ENCODE measurements at regions not wholly inside any gene's neighbourhood (a gene's known extent, or its start where the extent isn't known, plus 50 kb on each side); places are given as distances from the start of the nearest gene placed in this dataset.
"Not testable (repeated sequence)": the region's sequence is repeated elsewhere in the genome, so short reads cannot be mapped to it uniquely, and the experiment has no call there.

DNA sequence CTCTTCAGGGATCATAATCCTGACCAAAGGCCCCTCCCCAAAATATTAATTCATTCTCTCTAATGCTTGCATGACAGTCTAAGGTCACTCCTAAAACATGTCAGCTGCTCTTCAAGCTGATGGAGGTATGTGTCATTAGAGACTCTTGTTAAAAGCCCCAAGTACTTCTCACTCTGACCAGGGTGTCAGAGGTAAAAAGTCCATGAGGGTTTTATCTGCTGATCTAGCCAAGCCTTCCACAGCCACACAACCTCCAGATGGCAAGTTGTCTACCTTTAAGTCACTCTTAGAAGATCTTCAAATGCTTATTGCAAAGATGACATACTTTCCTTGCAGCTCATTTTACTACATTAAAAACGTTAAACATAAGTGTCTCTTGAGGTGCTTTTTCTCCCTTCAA is 83.6 kb upstream of the ETAA1 start:
- H3K4me1 ChIP-seq (ENCODE audit: control insufficient read depth, insufficient read depth, low read length) = no peaks in the 10 kb centered on the region
- intact Hi-C loops (cut with DNase I) = no loop called here
- H3K9me3 ChIP-seq (ENCODE audit: control insufficient read depth, low read length) = no peaks in the 10 kb centered on the region
- H3K27me3 ChIP-seq (ENCODE audit: control insufficient read depth, insufficient read depth) = no peaks in the 10 kb centered on the region
- no peak overlapping the region for H3K4me3 ChIP-seq (ENCODE audit: low read length)
- ATAC-seq (no peak), DNase-seq (no peak)
- no peak overlapping the region for H3K27ac ChIP-seq (ENCODE audit: low read length)
- WGBS = 63% methylated on average over 1 of the region's 1 CpG

GRCh38 chr2:67318031-67318430 is 79.1 kb upstream of the ETAA1 start:
- WGBS = 92% methylated on average over 1 of the region's 1 CpG
- H3K27me3 ChIP-seq (ENCODE audit: control insufficient read depth, insufficient read depth) = no peaks in the 10 kb centered on the region
- H3K9me3 ChIP-seq (ENCODE audit: control insufficient read depth, low read length) = no peaks in the 10 kb centered on the region
- DNase-seq (no peak), ATAC-seq (no peak)
- intact Hi-C loops (cut with DNase I) = no loop called here
- no peaks in the 10 kb centered on the region for H3K4me1 ChIP-seq (ENCODE audit: control insufficient read depth, insufficient read depth, low read length)
- no peak overlapping the region for H3K27ac ChIP-seq (ENCODE audit: low read length)
- H3K4me3 ChIP-seq (ENCODE audit: low read length) = no peak overlapping the region

- H3K9me3 ChIP-seq (ENCODE audit: control insufficient read depth, low read length) = no peaks in the 10 kb centered on the region
- no peak for DNase-seq
- H3K4me1 ChIP-seq (ENCODE audit: control insufficient read depth, insufficient read depth, low read length) = no peaks in the 10 kb centered on the region
- H3K27ac ChIP-seq (ENCODE audit: low read length) = no peak overlapping the region
- no peak for ATAC-seq
- intact Hi-C loops (cut with DNase I) = no loop called here
- H3K4me3 ChIP-seq (ENCODE audit: low read length) = no peak overlapping the region
- 83% methylated on average over 3 of the region's 3 CpGs for WGBS
- H3K27me3 ChIP-seq (ENCODE audit: control insufficient read depth, insufficient read depth) = no peaks in the 10 kb centered on the region
Observed at GRCh38 chr2:67318563-67318962, 78.6 kb upstream of the ETAA1 start.

GRCh38 chr2:67318993-67319481 is 78.1 kb upstream of the ETAA1 start:
- no peak for DNase-seq
- Histone ChIP-seq H3K27ac (ENCODE audit: low read length) (no peak overlapping the region), H3K4me1 (ENCODE audit: control insufficient read depth, insufficient read depth, low read length) (no peaks in the 10 kb centered on the region), H3K27me3 (ENCODE audit: control insufficient read depth, insufficient read depth) (no peaks in the 10 kb centered on the region), H3K9me3 (ENCODE audit: control insufficient read depth, low read length) (no peaks in the 10 kb centered on the region), H3K4me3 (ENCODE audit: low read length) (no peak overlapping the region)
- intact Hi-C loops (cut with DNase I) = no loop called here
- ATAC-seq = no peak
- 84% methylated on average over 6 of the region's 6 CpGs for WGBS

- no peak for ATAC-seq
- no peak for DNase-seq
- Histone ChIP-seq H3K27me3 (ENCODE audit: control insufficient read depth, insufficient read depth) (no peaks in the 10 kb centered on the region), H3K4me1 (ENCODE audit: control insufficient read depth, insufficient read depth, low read length) (no peaks in the 10 kb centered on the region), H3K27ac (ENCODE audit: low read length) (no peak overlapping the region), H3K4me3 (ENCODE audit: low read length) (no peak overlapping the region), H3K9me3 (ENCODE audit: control insufficient read depth, low read length) (no peaks in the 10 kb centered on the region)
- intact Hi-C loops (cut with DNase I) = no loop called here
- WGBS = 61% methylated on average over 3 of the region's 3 CpGs
Observed at GRCh38 chr2:67320861-67321587, 76.1 kb upstream of the ETAA1 start.

- intact Hi-C loops (cut with DNase I) = no loop called here
- Histone ChIP-seq H3K4me1 (ENCODE audit: control insufficient read depth, insufficient read depth, low read length) (no peaks in the 10 kb centered on the region), H3K9me3 (ENCODE audit: control insufficient read depth, low read length) (no peaks in the 10 kb centered on the region), H3K27ac (ENCODE audit: low read length) (no peak overlapping the region), H3K4me3 (ENCODE audit: low read length) (no peak overlapping the region), H3K27me3 (ENCODE audit: control insufficient read depth, insufficient read depth) (peaks cover 1% of the 10 kb centered on the region)
- 92% methylated on average over 3 of the region's 3 CpGs for WGBS
- ATAC-seq (no peak), DNase-seq (no peak)
Observed at GRCh38 chr2:67321588-67321903, 75.6 kb upstream of the ETAA1 start.

DNA sequence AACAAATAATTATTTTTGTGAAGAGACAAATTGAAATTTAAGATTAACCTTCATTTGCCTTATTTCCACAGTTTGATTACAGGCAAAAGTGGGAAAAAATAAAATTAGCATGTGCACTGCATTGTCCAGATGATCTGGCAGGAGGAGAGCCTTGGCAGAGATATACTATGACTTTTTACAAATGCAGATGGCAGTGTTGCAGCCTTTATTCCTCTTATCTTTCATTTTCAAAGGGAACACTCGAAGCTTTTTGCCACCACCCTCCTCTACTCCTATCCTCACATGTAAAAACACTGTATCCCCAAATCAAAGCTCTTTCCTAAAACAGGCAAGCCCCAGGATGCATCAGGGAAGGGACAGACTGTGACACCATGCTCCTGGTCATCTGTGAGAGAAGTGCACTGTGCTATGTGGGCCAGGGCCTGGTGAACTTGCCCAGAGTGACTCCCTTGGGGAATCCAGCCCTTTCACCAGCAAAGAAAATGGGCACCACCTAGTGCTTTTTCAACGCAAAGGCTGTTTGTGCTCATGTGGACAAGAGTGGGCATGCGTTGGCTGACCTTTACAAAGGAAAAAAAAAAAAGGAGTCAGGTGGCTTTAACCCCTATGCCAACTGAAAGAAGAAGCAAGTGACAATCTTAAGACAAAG is 74.7 kb upstream of the ETAA1 start:
- no peaks in the 10 kb centered on the region for H3K9me3 ChIP-seq (ENCODE audit: control insufficient read depth, low read length)
- no peak overlapping the region for H3K27ac ChIP-seq (ENCODE audit: low read length)
- ATAC-seq (peak; percentile 34 to 84), DNase-seq (peak; percentile 12 to 46 (median 32))
- intact Hi-C loops (cut with DNase I) = no loop called here
- no peaks in the 10 kb centered on the region for H3K4me1 ChIP-seq (ENCODE audit: control insufficient read depth, insufficient read depth, low read length)
- WGBS = 48% methylated on average over 3 of the region's 3 CpGs
- peaks cover 4% of the 10 kb centered on the region for H3K27me3 ChIP-seq (ENCODE audit: control insufficient read depth, insufficient read depth)
- no peak overlapping the region for H3K4me3 ChIP-seq (ENCODE audit: low read length)

- no peaks in the 10 kb centered on the region for H3K9me3 ChIP-seq (ENCODE audit: control insufficient read depth, low read length)
- no peak overlapping the region for H3K4me3 ChIP-seq (ENCODE audit: low read length)
- 47% methylated on average over 4 of the region's 4 CpGs for WGBS
- no peak for DNase-seq
- no peak overlapping the region for H3K27ac ChIP-seq (ENCODE audit: low read length)
- intact Hi-C loops (cut with DNase I) = no loop called here
- ATAC-seq = no peak
- no peaks in the 10 kb centered on the region for H3K4me1 ChIP-seq (ENCODE audit: control insufficient read depth, insufficient read depth, low read length)
- peaks cover 4% of the 10 kb centered on the region for H3K27me3 ChIP-seq (ENCODE audit: control insufficient read depth, insufficient read depth)
Observed at GRCh38 chr2:67323209-67323991, 73.7 kb upstream of the ETAA1 start.

DNA sequence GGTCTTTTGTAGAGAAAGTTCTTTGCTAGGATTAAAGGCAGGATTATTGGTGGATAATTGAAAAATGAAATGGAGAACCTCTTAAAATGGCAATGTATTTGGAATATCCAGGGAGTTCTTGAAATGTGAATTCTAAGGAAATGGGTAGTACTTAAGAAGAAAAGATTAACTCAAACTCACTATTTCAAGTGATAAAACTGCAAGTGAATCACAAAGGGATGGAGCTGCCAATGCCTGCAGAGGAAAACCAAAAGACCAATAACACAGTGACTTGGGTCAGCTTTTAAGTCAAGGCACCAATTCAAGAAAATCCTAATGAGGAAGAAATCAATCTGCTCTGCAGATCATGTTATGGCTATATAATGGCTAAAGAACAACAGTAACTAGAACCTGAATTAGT is 67.6 kb upstream of the ETAA1 start:
- Histone ChIP-seq H3K27me3 (ENCODE audit: control insufficient read depth, insufficient read depth) (peaks cover 4% of the 10 kb centered on the region), H3K9me3 (ENCODE audit: control insufficient read depth, low read length) (no peaks in the 10 kb centered on the region), H3K4me3 (ENCODE audit: low read length) (no peak overlapping the region), H3K4me1 (ENCODE audit: control insufficient read depth, insufficient read depth, low read length) (no peaks in the 10 kb centered on the region), H3K27ac (ENCODE audit: low read length) (no peak overlapping the region)
- ATAC-seq (no peak), DNase-seq (no peak)
- intact Hi-C loops (cut with DNase I) = no loop called here

- intact Hi-C loops (cut with DNase I) = no loop called here
Observed at GRCh38 chr2:67329951-67330350, 67.2 kb upstream of the ETAA1 start.

DNA sequence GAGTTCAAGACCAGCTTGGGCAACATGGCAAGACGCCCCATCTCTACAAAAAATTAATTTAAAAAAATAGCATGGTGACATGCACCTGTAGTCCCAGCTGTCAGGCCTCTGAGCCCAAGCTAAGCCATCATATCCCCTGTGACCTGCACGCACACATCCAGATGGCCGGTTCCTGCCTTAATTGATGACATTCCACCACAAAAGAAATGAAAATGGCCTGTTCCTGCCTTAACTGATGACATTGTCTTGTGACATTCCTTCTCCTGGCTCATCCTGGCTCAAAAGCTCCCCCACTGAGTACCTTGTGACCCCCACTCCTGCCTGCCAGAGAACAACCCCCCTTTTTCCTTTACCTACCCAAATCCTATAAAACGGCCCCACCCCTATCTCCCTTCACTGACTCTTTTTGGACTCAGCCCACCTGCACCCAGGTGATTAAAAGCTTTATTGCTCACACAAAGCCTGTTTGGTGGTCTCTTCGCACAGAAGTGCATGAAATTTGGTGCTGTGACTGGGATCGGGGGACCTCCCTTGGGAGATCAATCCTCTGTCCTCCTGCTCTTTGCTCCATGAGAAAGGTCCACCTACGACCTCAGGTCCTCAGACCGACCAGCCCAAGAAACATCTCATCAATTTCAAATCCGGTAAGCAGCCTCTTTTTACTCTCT is 65.6 kb upstream of the ETAA1 start:
- H3K4me1 ChIP-seq (ENCODE audit: control insufficient read depth, insufficient read depth, low read length); DNase-seq; H3K27ac ChIP-seq (ENCODE audit: low read length); ATAC-seq; H3K4me3 ChIP-seq (ENCODE audit: low read length); intact Hi-C loops (cut with DNase I); H3K9me3 ChIP-seq (ENCODE audit: control insufficient read depth, low read length); H3K27me3 ChIP-seq (ENCODE audit: control insufficient read depth, insufficient read depth): not testable (repeated sequence)
- 89% methylated on average over 9 of the region's 9 CpGs for WGBS

More at GRCh38 chr2:67329951-67330350, 67.2 kb upstream of the ETAA1 start:
- H3K27ac ChIP-seq (ENCODE audit: low read length) = no peak overlapping the region
- peaks cover 4% of the 10 kb centered on the region for H3K27me3 ChIP-seq (ENCODE audit: control insufficient read depth, insufficient read depth)
- H3K9me3 ChIP-seq (ENCODE audit: control insufficient read depth, low read length) = no peaks in the 10 kb centered on the region
- H3K4me1 ChIP-seq (ENCODE audit: control insufficient read depth, insufficient read depth, low read length) = no peaks in the 10 kb centered on the region
- DNase-seq = no peak
- no peak overlapping the region for H3K4me3 ChIP-seq (ENCODE audit: low read length)
- ATAC-seq = no peak

All from right cardiac atrium (tissue), 5 donors.